NCI-H2107 treated with DMSO at 0.1 percent for 48 hours (cell line): ENCODE measurements at regions not wholly inside any gene's neighbourhood (a gene's known extent, or its start where the extent isn't known, plus 50 kb on each side); places are given as distances from the start of the nearest gene placed in this dataset.

Source experiments
- DNase-seq: peaks from one replicate; lab custom pipeline; 2025; ENCODE audit not compliant: unreplicated experiment; lab: John Stamatoyannopoulos, UW

GRCh38 chr6:165830761-165831160 is 167.7 kb upstream of the PDE10A start:
- DNase-seq = no peak

GRCh38 chr6:165829376-165829775 is 166.3 kb upstream of the PDE10A start:
- DNase-seq = no peak

- no peak for DNase-seq
These were observed 164.1 kb upstream of the PDE10A start for GRCh38 chr6:165827190-165827518.

- DNase-seq = no peak
These were observed 163.6 kb upstream of the PDE10A start for GRCh38 chr6:165826487-165827189.

- no peak for DNase-seq
These were observed 162.3 kb upstream of the PDE10A start for GRCh38 chr6:165825256-165825815.

GRCh38 chr6:165823609-165824326 is 160.7 kb upstream of the PDE10A start:
- no peak for DNase-seq

GRCh38 chr6:165822501-165822900 is 159.5 kb upstream of the PDE10A start:
- DNase-seq = no peak

- DNase-seq = no peak
These were observed 158.7 kb upstream of the PDE10A start for GRCh38 chr6:165821754-165822153.

GRCh38 chr6:165820934-165821333 is 157.9 kb upstream of the PDE10A start:
- no peak for DNase-seq

- no peak for DNase-seq
These were observed 157.4 kb upstream of the PDE10A start for GRCh38 chr6:165820407-165820806.

GRCh38 chr6:165819394-165819793 is 156.4 kb upstream of the PDE10A start:
- no peak for DNase-seq

- no peak for DNase-seq
These were observed 155.2 kb upstream of the PDE10A start for GRCh38 chr6:165818200-165818599.

GRCh38 chr6:165817771-165818170 is 154.7 kb upstream of the PDE10A start:
- DNase-seq = no peak

GRCh38 chr6:165817148-165817547 is 154.1 kb upstream of the PDE10A start:
- DNase-seq = no peak

- no peak for DNase-seq
These were observed 151.6 kb upstream of the PDE10A start for GRCh38 chr6:165814679-165815078.

- no peak for DNase-seq
These were observed 148.5 kb upstream of the PDE10A start for GRCh38 chr6:165811512-165811911.

GRCh38 chr6:165808021-165808420 is 145.0 kb upstream of the PDE10A start:
- DNase-seq = no peak

- no peak for DNase-seq
These were observed 144.4 kb upstream of the PDE10A start for GRCh38 chr6:165807249-165807960.

GRCh38 chr6:165806126-165806810 is 143.2 kb upstream of the PDE10A start:
- no peak for DNase-seq

- no peak for DNase-seq
These were observed 142.6 kb upstream of the PDE10A start for GRCh38 chr6:165805636-165806035.

GRCh38 chr6:165805067-165805555 is 142.1 kb upstream of the PDE10A start:
- no peak for DNase-seq
